ENCODE measurements at regions not wholly inside any gene's neighbourhood (a gene's known extent, or its start where the extent isn't known, plus 50 kb on each side); places are given as distances from the start of the nearest gene placed in this dataset.
"Not testable (repeated sequence)": the region's sequence is repeated elsewhere in the genome, so short reads cannot be mapped to it uniquely, and the experiment has no call there.

DNA sequence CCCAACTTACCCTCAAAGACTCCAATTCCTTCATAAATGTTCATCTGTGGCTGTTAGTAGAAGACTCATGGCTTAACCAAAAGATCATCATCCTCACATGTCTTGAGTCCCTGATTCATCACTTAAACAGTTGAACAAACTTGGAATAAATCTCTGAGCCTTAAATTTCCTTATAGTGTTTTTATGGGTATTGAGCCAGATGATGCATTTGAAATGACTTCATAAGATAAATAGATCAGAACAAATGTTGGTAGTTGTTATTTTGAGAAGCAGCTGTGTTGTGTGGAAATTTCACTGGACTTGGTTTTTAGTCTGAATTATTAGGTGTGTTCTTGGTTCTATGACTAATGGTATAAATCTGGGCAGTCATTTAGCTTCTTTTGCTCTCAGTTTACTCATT, 236.2 kb downstream of the NNT start:
- H3K27ac ChIP-seq (ENCODE audit: low read depth, low read length), result no peak overlapping the region
- no peaks in the 10 kb centered on the region for H3K9me2 ChIP-seq (replicated peaks; ENCODE audit: insufficient read depth, low read length)
- no peak overlapping the region for H3K9ac ChIP-seq (ENCODE audit: low read length)
- no peak overlapping the region for H3K4me2 ChIP-seq (ENCODE audit: low read depth, low read length, poor library complexity, severe bottlenecking)
- TF ChIP-seq EZH2phosphoT487 (conservative IDR thresholded peaks at IDR 0.05; ENCODE audit: low read length) (no peak), CTCF (IDR thresholded peaks at IDR 0.05; ENCODE audit: insufficient read depth, low read length, poor library complexity, severe bottlenecking) (no peak)
- no peak overlapping the region for H3K4me3 ChIP-seq (ENCODE audit: insufficient read depth, low read length, poor library complexity, severe bottlenecking)
- no peaks in the 10 kb centered on the region for H3K36me3 ChIP-seq (ENCODE audit: low read length)
- no peaks in the 10 kb centered on the region for H3K79me2 ChIP-seq (ENCODE audit: insufficient read depth, low read length)
- H2AFZ ChIP-seq (ENCODE audit: low read depth, low read length, severe bottlenecking), result no peak overlapping the region
- H3K27me3 ChIP-seq (ENCODE audit: low read length), result no peaks in the 10 kb centered on the region
- no peaks in the 10 kb centered on the region for H3K9me3 ChIP-seq (ENCODE audit: insufficient read depth, low read length)
- no peaks in the 10 kb centered on the region for H4K20me1 ChIP-seq (ENCODE audit: low read depth, low read length)
- H3F3A ChIP-seq (ENCODE audit: insufficient read depth), result no peaks in the 10 kb centered on the region

- Histone ChIP-seq H4K20me1 (ENCODE audit: low read depth, low read length) (no peaks in the 10 kb centered on the region), H3K4me2 (ENCODE audit: low read depth, low read length, poor library complexity, severe bottlenecking) (no peak overlapping the region), H3K79me2 (ENCODE audit: insufficient read depth, low read length) (no peaks in the 10 kb centered on the region), H3K9ac (ENCODE audit: low read length) (no peak overlapping the region), H3K27me3 (ENCODE audit: low read length) (no peaks in the 10 kb centered on the region), H3K9me2 (replicated peaks; ENCODE audit: insufficient read depth, low read length) (no peaks in the 10 kb centered on the region), H3K36me3 (ENCODE audit: low read length) (no peaks in the 10 kb centered on the region), H3F3A (ENCODE audit: insufficient read depth) (no peaks in the 10 kb centered on the region), H3K9me3 (ENCODE audit: insufficient read depth, low read length) (no peaks in the 10 kb centered on the region), H3K27ac (ENCODE audit: low read depth, low read length) (no peak overlapping the region), H3K4me3 (ENCODE audit: insufficient read depth, low read length, poor library complexity, severe bottlenecking) (no peak overlapping the region), H2AFZ (ENCODE audit: low read depth, low read length, severe bottlenecking) (no peak overlapping the region)
- TF ChIP-seq CTCF (IDR thresholded peaks at IDR 0.05; ENCODE audit: insufficient read depth, low read length, poor library complexity, severe bottlenecking) (no peak), EZH2phosphoT487 (conservative IDR thresholded peaks at IDR 0.05; ENCODE audit: low read length) (no peak)
These were observed 235.0 kb downstream of the NNT start for GRCh38 chr5:43837996-43838395.

DNA sequence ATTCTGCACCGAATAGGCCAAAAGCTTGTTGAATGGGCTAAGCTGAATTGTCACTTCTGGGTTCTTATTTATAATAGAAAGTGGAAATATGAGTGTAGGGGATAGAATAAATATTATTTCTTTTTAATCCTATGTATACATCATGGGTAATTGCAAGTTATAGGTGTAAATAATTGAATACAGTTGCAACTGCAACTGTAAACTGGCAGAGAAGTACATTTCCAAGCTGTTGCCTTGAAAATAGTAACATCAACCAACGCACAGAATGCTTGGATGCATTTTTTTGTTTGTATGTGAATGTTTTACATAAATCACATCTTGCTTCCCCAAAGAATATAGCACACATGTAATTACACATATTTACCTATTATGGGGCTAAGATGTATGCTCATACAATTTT, 234.1 kb downstream of the NNT start:
- no peak overlapping the region for H3K4me2 ChIP-seq (ENCODE audit: low read depth, low read length, poor library complexity, severe bottlenecking)
- TF ChIP-seq CTCF (IDR thresholded peaks at IDR 0.05; ENCODE audit: insufficient read depth, low read length, poor library complexity, severe bottlenecking) (no peak), EZH2phosphoT487 (conservative IDR thresholded peaks at IDR 0.05; ENCODE audit: low read length) (no peak)
- no peak overlapping the region for H3K27ac ChIP-seq (ENCODE audit: low read depth, low read length)
- no peaks in the 10 kb centered on the region for H3K36me3 ChIP-seq (ENCODE audit: low read length)
- no peaks in the 10 kb centered on the region for H3K9me2 ChIP-seq (replicated peaks; ENCODE audit: insufficient read depth, low read length)
- H3K9ac ChIP-seq (ENCODE audit: low read length), result no peak overlapping the region
- H3K9me3 ChIP-seq (ENCODE audit: insufficient read depth, low read length), result no peaks in the 10 kb centered on the region
- no peaks in the 10 kb centered on the region for H3F3A ChIP-seq (ENCODE audit: insufficient read depth)
- H3K79me2 ChIP-seq (ENCODE audit: insufficient read depth, low read length), result no peaks in the 10 kb centered on the region
- H4K20me1 ChIP-seq (ENCODE audit: low read depth, low read length), result no peaks in the 10 kb centered on the region
- no peaks in the 10 kb centered on the region for H3K27me3 ChIP-seq (ENCODE audit: low read length)
- no peak overlapping the region for H3K4me3 ChIP-seq (ENCODE audit: insufficient read depth, low read length, poor library complexity, severe bottlenecking)
- H2AFZ ChIP-seq (ENCODE audit: low read depth, low read length, severe bottlenecking), result no peak overlapping the region

DNA sequence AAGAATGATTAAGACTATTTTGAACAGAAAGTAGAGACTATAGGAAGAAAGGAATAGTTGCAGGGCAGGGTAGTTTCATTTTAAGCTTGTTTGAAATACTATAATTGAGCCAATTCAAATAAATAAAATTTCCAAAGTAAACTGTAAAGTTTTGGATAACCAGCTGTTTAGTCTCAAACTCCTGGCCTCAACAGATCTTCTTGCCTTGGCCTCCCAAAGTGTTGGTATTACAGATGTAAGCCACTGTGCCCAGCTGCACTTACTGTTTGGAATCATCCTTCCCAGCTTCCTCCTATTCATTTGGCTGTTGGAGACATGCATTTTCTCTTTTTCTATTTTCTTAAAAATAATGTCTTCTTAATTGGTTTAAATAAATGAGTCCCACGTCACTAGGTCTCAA, 231.0 kb downstream of the NNT start:
- no peak overlapping the region for H3K9ac ChIP-seq (ENCODE audit: low read length)
- H3K4me3 ChIP-seq (ENCODE audit: insufficient read depth, low read length, poor library complexity, severe bottlenecking), result no peak overlapping the region
- H2AFZ ChIP-seq (ENCODE audit: low read depth, low read length, severe bottlenecking), result no peak overlapping the region
- H3F3A ChIP-seq (ENCODE audit: insufficient read depth), result no peaks in the 10 kb centered on the region
- no peak overlapping the region for H3K27ac ChIP-seq (ENCODE audit: low read depth, low read length)
- H3K27me3 ChIP-seq (ENCODE audit: low read length), result no peaks in the 10 kb centered on the region
- H3K4me2 ChIP-seq (ENCODE audit: low read depth, low read length, poor library complexity, severe bottlenecking), result no peak overlapping the region
- no peaks in the 10 kb centered on the region for H3K9me2 ChIP-seq (replicated peaks; ENCODE audit: insufficient read depth, low read length)
- H3K79me2 ChIP-seq (ENCODE audit: insufficient read depth, low read length), result no peaks in the 10 kb centered on the region
- H3K36me3 ChIP-seq (ENCODE audit: low read length), result no peaks in the 10 kb centered on the region
- no peak for TF ChIP-seq EZH2phosphoT487 (conservative IDR thresholded peaks at IDR 0.05; ENCODE audit: low read length)
- no peak for TF ChIP-seq CTCF (IDR thresholded peaks at IDR 0.05; ENCODE audit: insufficient read depth, low read length, poor library complexity, severe bottlenecking)
- H3K9me3 ChIP-seq (ENCODE audit: insufficient read depth, low read length), result no peaks in the 10 kb centered on the region
- H4K20me1 ChIP-seq (ENCODE audit: low read depth, low read length), result no peaks in the 10 kb centered on the region

DNA sequence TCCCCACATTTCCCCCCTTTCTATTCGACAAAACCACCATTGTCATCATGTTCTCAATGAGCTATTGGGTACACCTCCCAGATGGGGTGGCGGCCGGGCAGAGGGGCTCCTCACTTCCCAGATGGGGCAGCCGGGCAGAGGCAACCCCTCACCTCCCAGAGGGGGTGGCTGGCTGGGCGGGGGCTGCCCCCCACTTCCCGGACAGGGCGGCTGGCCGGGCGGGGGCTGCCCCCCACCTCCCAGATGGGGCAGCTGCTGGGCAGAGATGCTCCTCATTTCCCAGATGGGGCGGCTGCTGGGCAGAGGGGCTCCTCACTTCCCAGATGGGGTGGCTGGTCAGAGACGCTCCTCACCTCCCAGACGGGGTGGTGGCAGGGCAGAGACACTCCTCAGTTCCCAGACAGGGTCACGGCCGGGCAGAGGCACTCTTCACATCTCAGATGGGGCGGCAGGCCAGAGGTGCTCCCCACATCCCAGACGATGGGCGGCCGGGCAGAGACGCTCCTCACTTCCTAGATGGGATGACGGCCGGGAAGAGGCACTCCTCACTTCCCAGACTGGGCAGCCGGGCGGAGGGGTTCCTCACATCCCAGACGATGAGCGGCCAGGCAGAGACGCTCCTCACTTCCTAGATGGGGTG, 221.5 kb downstream of the NNT start:
- not testable (repeated sequence) for H3K27me3 ChIP-seq (ENCODE audit: low read length); H2AFZ ChIP-seq (ENCODE audit: low read depth, low read length, severe bottlenecking); H3K4me2 ChIP-seq (ENCODE audit: low read depth, low read length, poor library complexity, severe bottlenecking); H4K20me1 ChIP-seq (ENCODE audit: low read depth, low read length); H3K9me2 ChIP-seq (replicated peaks; ENCODE audit: insufficient read depth, low read length); H3K27ac ChIP-seq (ENCODE audit: low read depth, low read length); H3K9me3 ChIP-seq (ENCODE audit: insufficient read depth, low read length); H3F3A ChIP-seq (ENCODE audit: insufficient read depth); H3K4me3 ChIP-seq (ENCODE audit: insufficient read depth, low read length, poor library complexity, severe bottlenecking); H3K79me2 ChIP-seq (ENCODE audit: insufficient read depth, low read length); H3K9ac ChIP-seq (ENCODE audit: low read length); H3K36me3 ChIP-seq (ENCODE audit: low read length)

Measured in SU-DHL-6 (cell line).